ENCODE measurements at regions not wholly inside any gene's neighbourhood (a gene's known extent, or its start where the extent isn't known, plus 50 kb on each side); places are given as distances from the start of the nearest gene placed in this dataset.
"Not testable (repeated sequence)": the region's sequence is repeated elsewhere in the genome, so short reads cannot be mapped to it uniquely, and the experiment has no call there.

GRCh38 chr11:37450613-37451012, 852.6 kb upstream of the RAG2 start:
- Histone ChIP-seq H3K27ac (no peak overlapping the region), H3K27me3 (no peaks in the 10 kb centered on the region), H3K4me1 (peaks cover 0 to 4% (median 0%) of the 10 kb centered on the region in 9 donors), H3K9me3 (no peaks in the 10 kb centered on the region), H3K36me3 (no peaks in the 10 kb centered on the region), H3K4me3 (no peak overlapping the region)
- DNase-seq: no peak
- TF ChIP-seq CTCF (IDR thresholded peaks at IDR 0.05): no peak
- ATAC-seq: no peak
- intact Hi-C loops (cut with DNase I): no loop called here
- WGBS, 2 donors: 57 to 60% methylated on average over 2 of the region's 2 CpGs

GRCh38 chr11:37449146-37449545, 851.1 kb upstream of the RAG2 start:
- DNase-seq (no peak), ATAC-seq (peak in 3 of 8 donors; percentile 29 to 54 (median 46))
- WGBS, 2 donors: 21 to 31% methylated on average over 3 of the region's 3 CpGs
- Histone ChIP-seq H3K9me3 (no peaks in the 10 kb centered on the region), H3K36me3 (no peaks in the 10 kb centered on the region), H3K27ac (no peak overlapping the region), H3K4me1 (peaks cover 0 to 4% (median 0%) of the 10 kb centered on the region in 9 donors), H3K27me3 (no peaks in the 10 kb centered on the region), H3K4me3 (no peak overlapping the region)
- intact Hi-C loops (cut with DNase I): no loop called here
- TF ChIP-seq CTCF (IDR thresholded peaks at IDR 0.05): peak in 6 of 9 donors; percentile 21 to 39 (median 26)

GRCh38 chr11:37442576-37442975, 844.5 kb upstream of the RAG2 start:
- H3K27me3 ChIP-seq: no peaks in the 10 kb centered on the region
- H3K27ac ChIP-seq: no peak overlapping the region
- no peaks in the 10 kb centered on the region for H3K4me1 ChIP-seq
- no peak for ATAC-seq
- DNase-seq: no peak
- no peak overlapping the region for H3K4me3 ChIP-seq
- WGBS, 2 donors: 57 to 59% methylated on average over 1 of the region's 1 CpG
- peaks cover 0 to 3% (median 0%) of the 10 kb centered on the region in 11 donors for H3K9me3 ChIP-seq
- intact Hi-C loops (cut with DNase I): no loop called here
- no peak for TF ChIP-seq CTCF (IDR thresholded peaks at IDR 0.05)
- H3K36me3 ChIP-seq: no peaks in the 10 kb centered on the region

- DNase-seq; H3K4me3 ChIP-seq; H3K36me3 ChIP-seq; H3K27ac ChIP-seq; intact Hi-C loops (cut with DNase I); H3K4me1 ChIP-seq; H3K27me3 ChIP-seq; ATAC-seq: not testable (repeated sequence)
- peaks cover 0 to 28% (median 3%) of the 10 kb centered on the region in 11 donors for H3K9me3 ChIP-seq
- WGBS, 2 donors: 91 to 94% methylated on average over 29 of the region's 29 CpGs
Observed at GRCh38 chr11:37431633-37432230, 833.7 kb upstream of the RAG2 start.

- intact Hi-C loops (cut with DNase I); ATAC-seq; H3K4me1 ChIP-seq; H3K36me3 ChIP-seq; H3K4me3 ChIP-seq; H3K27me3 ChIP-seq; H3K27ac ChIP-seq; DNase-seq: not testable (repeated sequence)
- 84 to 86% methylated on average over 26 of the region's 26 CpGs for WGBS, 2 donors
- H3K9me3 ChIP-seq: peaks cover 0 to 22% (median 3%) of the 10 kb centered on the region in 11 donors
Observed at GRCh38 chr11:37430966-37431632, 833.1 kb upstream of the RAG2 start.

All from heart right ventricle (tissue), 16 donors.